HG03460 (cell line): ENCODE measurements at regions not wholly inside any gene's neighbourhood (a gene's known extent, or its start where the extent isn't known, plus 50 kb on each side); places are given as distances from the start of the nearest gene placed in this dataset.

Experiments used
- ATAC-seq: cut with Tn5 transposase; IDR thresholded peaks from one replicate; pipeline ENCODE4 v1.9.1; 2021; ENCODE audit not compliant: unreplicated experiment

GRCh38 chr11:70605468-70605815 lies 207.1 kb downstream of the CTTN start:
- no peak for ATAC-seq

- no peak for ATAC-seq
Measured at GRCh38 chr11:70605846-70606245, 207.5 kb downstream of the CTTN start.

GRCh38 chr11:70606248-70606950 lies 208.1 kb downstream of the CTTN start:
- no peak for ATAC-seq

GRCh38 chr11:70606951-70607330 lies 208.6 kb downstream of the CTTN start:
- ATAC-seq, result no peak

- no peak for ATAC-seq
Measured at GRCh38 chr11:70607561-70607960, 209.2 kb downstream of the CTTN start.

- no peak for ATAC-seq
Measured at GRCh38 chr11:70608568-70609470, 210.5 kb downstream of the CTTN start.

- no peak for ATAC-seq
Measured at GRCh38 chr11:70610566-70611565, 212.5 kb downstream of the CTTN start.

- ATAC-seq, result no peak
Measured at GRCh38 chr11:70611821-70612220, 213.5 kb downstream of the CTTN start.

GRCh38 chr11:70612459-70613141 lies 214.3 kb downstream of the CTTN start:
- no peak for ATAC-seq

- ATAC-seq, result no peak
Measured at GRCh38 chr11:70614034-70614681, 215.8 kb downstream of the CTTN start.

GRCh38 chr11:70615036-70615875 lies 216.9 kb downstream of the CTTN start:
- no peak for ATAC-seq

- ATAC-seq, result no peak
Measured at GRCh38 chr11:70616317-70616716, 218.0 kb downstream of the CTTN start.

- ATAC-seq, result no peak
Measured at GRCh38 chr11:70616938-70617654, 218.8 kb downstream of the CTTN start.

GRCh38 chr11:70618431-70619101 lies 220.2 kb downstream of the CTTN start:
- no peak for ATAC-seq

- no peak for ATAC-seq
Measured at GRCh38 chr11:70619591-70619990, 221.3 kb downstream of the CTTN start.

- ATAC-seq, result no peak
Measured at GRCh38 chr11:70620510-70621184, 222.3 kb downstream of the CTTN start.

GRCh38 chr11:70621241-70621640 lies 222.9 kb downstream of the CTTN start:
- ATAC-seq, result no peak
